ENCODE measurements at regions not wholly inside any gene's neighbourhood (a gene's known extent, or its start where the extent isn't known, plus 50 kb on each side); places are given as distances from the start of the nearest gene placed in this dataset.

- no peak for ATAC-seq
- no peak for TF ChIP-seq GLIS3 (CRISPR knock-in tag; IDR thresholded peaks at IDR 0.05)
- no peak for TF ChIP-seq ZNF70 (CRISPR knock-in tag; IDR thresholded peaks at IDR 0.05)
Measured at GRCh38 chr2:104045071-104045470, 808.8 kb upstream of the POU3F3 start.

GRCh38 chr2:104046466-104046865 lies 807.4 kb upstream of the POU3F3 start:
- TF ChIP-seq CSRNP3 (CRISPR knock-in tag; IDR thresholded peaks at IDR 0.05) (no peak), POU6F1 (CRISPR knock-in tag; IDR thresholded peaks at IDR 0.05; ENCODE audit: borderline replicate concordance, low read depth) (no peak), TSHZ2 (CRISPR knock-in tag; IDR thresholded peaks at IDR 0.05) (no peak), PPARA (CRISPR knock-in tag; IDR thresholded peaks at IDR 0.05; ENCODE audit: borderline replicate concordance) (no peak), ZNF565 (CRISPR knock-in tag; conservative IDR thresholded peaks at IDR 0.05; ENCODE audit: low read depth) (no peak), ISL1 (CRISPR knock-in tag; IDR thresholded peaks at IDR 0.05) (no peak), ZC3H10 (CRISPR knock-in tag; IDR thresholded peaks at IDR 0.05) (no peak), ARNTL (CRISPR knock-in tag; IDR thresholded peaks at IDR 0.05; ENCODE audit: borderline replicate concordance, low read depth) (no peak), ZNF8 (CRISPR knock-in tag; IDR thresholded peaks at IDR 0.05) (no peak)
- no peak for ATAC-seq

- no peak for ATAC-seq
- TF ChIP-seq RARB (CRISPR knock-in tag; IDR thresholded peaks at IDR 0.05): no peak
- no peak for TF ChIP-seq SNAI2 (CRISPR knock-in tag; IDR thresholded peaks at IDR 0.05)
- TF ChIP-seq ZNF70 (CRISPR knock-in tag; IDR thresholded peaks at IDR 0.05): no peak
- TF ChIP-seq ZC3H10 (CRISPR knock-in tag; IDR thresholded peaks at IDR 0.05): no peak
- no peak for TF ChIP-seq ARNTL (CRISPR knock-in tag; IDR thresholded peaks at IDR 0.05; ENCODE audit: borderline replicate concordance, low read depth)
- TF ChIP-seq TCF4 (CRISPR knock-in tag; IDR thresholded peaks at IDR 0.05; ENCODE audit: borderline replicate concordance): no peak
- no peak for TF ChIP-seq ESRRG (CRISPR knock-in tag; IDR thresholded peaks at IDR 0.05)
- TF ChIP-seq CSDC2 (CRISPR knock-in tag; IDR thresholded peaks at IDR 0.05): no peak
- TF ChIP-seq ISL1 (CRISPR knock-in tag; IDR thresholded peaks at IDR 0.05): no peak
- TF ChIP-seq TSHZ2 (CRISPR knock-in tag; IDR thresholded peaks at IDR 0.05): no peak
- no peak for TF ChIP-seq CREB5 (CRISPR knock-in tag; IDR thresholded peaks at IDR 0.05; ENCODE audit: low read depth)
- TF ChIP-seq ZFP3 (CRISPR knock-in tag; IDR thresholded peaks at IDR 0.05): no peak
- TF ChIP-seq ZNF565 (CRISPR knock-in tag; conservative IDR thresholded peaks at IDR 0.05; ENCODE audit: low read depth): no peak
- no peak for TF ChIP-seq ZFP30 (CRISPR knock-in tag; IDR thresholded peaks at IDR 0.05)
- no peak for TF ChIP-seq CSRNP3 (CRISPR knock-in tag; IDR thresholded peaks at IDR 0.05)
- TF ChIP-seq GLIS3 (CRISPR knock-in tag; IDR thresholded peaks at IDR 0.05): no peak
- no peak for TF ChIP-seq BACH2 (CRISPR knock-in tag; IDR thresholded peaks at IDR 0.05; ENCODE audit: borderline replicate concordance)
Measured at GRCh38 chr2:104047516-104047915, 806.4 kb upstream of the POU3F3 start.

All from SK-N-SH treated with all-trans-retinoic acid at 6 μM for 48 hours (cell line).